Fibroblast of the aortic adventitia (primary cell): ENCODE measurements at regions not wholly inside any gene's neighbourhood (a gene's known extent, or its start where the extent isn't known, plus 50 kb on each side); places are given as distances from the start of the nearest gene placed in this dataset.

ENCODE experiments used
- DNase-seq: peaks from one replicate; pipeline ENCODE4 v3.0.0-alpha.2; 2010; ENCODE audit warnings: low read depth
- H3K4me3 ChIP-seq: 2 replicates; pipeline ENCODE4 v1.5.1; 2011; ENCODE audit warnings: low read depth, mild to moderate bottlenecking, control low read depth, low read length, moderate library complexity
- CTCF ChIP-seq: IDR thresholded peaks from 2 replicates; pipeline ENCODE4 v1.5.1; 2011; ENCODE audit warnings: mild to moderate bottlenecking, low read length, control low read depth, inconsistent platforms; ENCODE audit not compliant: insufficient read depth

GRCh38 chr5:13244151-13244550, 700.3 kb downstream of the DNAH5 start:
- H3K4me3 ChIP-seq = no peak overlapping the region
- no peak for DNase-seq
- TF ChIP-seq CTCF = no peak

- peak; percentile 17 for DNase-seq
- H3K4me3 ChIP-seq = no peak overlapping the region
- TF ChIP-seq CTCF = no peak
Measured at GRCh38 chr5:13227513-13227912, 717.0 kb downstream of the DNAH5 start.

GRCh38 chr5:13218518-13218917, 726.0 kb downstream of the DNAH5 start:
- peak; percentile 3 for DNase-seq
- peak; percentile 16 for TF ChIP-seq CTCF
- no peak overlapping the region for H3K4me3 ChIP-seq

GRCh38 chr5:13217636-13218035, 726.9 kb downstream of the DNAH5 start:
- H3K4me3 ChIP-seq = no peak overlapping the region
- TF ChIP-seq CTCF = no peak
- DNase-seq = peak; percentile 15

GRCh38 chr5:13215806-13216205, 728.7 kb downstream of the DNAH5 start:
- DNase-seq = no peak
- no peak for TF ChIP-seq CTCF
- H3K4me3 ChIP-seq = no peak overlapping the region

- DNase-seq = no peak
- TF ChIP-seq CTCF = no peak
- no peak overlapping the region for H3K4me3 ChIP-seq
Measured at GRCh38 chr5:13215370-13215769, 729.1 kb downstream of the DNAH5 start.

- no peak for DNase-seq
- no peak for TF ChIP-seq CTCF
- no peak overlapping the region for H3K4me3 ChIP-seq
Measured at GRCh38 chr5:13214182-13214581, 730.3 kb downstream of the DNAH5 start.
